Embryonic facial prominence (tissue), 1 donor: ENCODE measurements at regions not wholly inside any gene's neighbourhood (a gene's known extent, or its start where the extent isn't known, plus 50 kb on each side); places are given as distances from the start of the nearest gene placed in this dataset.

ENCODE experiments used
- DNase-seq: peaks from one replicate; pipeline ENCODE4 v3.0.0-alpha.2; 2016; ENCODE audit errors: extremely low spot score

DNA sequence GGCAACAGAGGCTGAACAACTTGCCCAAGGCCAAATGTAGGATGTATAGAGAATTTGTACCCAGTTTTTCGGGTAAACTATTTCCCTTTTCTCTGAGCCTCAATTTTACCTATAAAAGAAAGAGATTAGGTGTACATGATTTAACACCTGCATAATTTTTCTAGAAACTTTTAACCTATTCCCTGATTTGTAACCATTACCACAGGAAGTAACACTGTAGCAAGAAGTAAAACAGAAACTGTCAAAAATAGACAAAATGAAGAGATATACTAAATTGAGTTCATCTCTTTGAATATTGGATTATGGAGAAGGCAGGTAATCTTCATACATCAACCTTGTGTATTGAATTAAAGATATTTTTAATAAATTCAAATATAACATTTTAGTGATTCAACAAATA, 136.2 kb downstream of the ZC3H11B start:
- DNase-seq: no peak

DNA sequence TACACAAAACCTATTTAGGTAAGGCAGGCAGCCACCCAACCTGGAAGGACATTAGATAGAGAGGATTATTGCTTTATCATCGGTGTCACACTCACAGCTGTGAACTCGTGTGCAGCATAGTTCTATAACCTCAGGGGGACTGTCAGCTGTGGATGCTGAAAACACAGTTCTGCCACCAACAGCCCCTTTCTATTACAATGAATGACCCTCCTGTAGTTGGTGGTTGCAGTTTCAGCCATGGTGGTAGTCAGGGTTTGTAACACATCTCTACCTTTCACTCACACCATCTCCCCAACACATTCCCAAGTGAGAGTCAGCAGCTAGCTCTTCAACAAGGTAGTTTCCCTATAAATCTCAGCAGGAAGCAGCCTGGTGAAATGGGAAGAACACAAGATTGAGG, 136.8 kb downstream of the ZC3H11B start:
- no peak for DNase-seq

DNA sequence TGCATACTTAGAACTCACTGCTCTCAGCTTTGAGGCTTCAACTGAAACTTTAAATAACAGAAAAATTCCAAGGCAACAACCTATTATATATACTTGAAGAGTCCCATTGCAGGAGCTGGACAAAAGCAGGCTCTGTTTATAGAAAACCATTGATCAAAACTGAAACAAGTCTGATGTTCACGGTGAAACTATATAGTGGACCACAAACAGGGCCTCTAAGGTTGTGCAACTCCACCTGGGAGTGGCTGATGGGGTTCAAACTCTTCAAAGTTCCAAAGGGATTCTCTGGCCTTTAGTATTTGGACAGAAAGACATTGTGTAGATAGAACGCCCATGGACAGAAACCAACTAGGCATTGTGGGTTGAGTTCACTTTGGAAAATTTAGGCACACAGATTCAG, 140.3 kb downstream of the ZC3H11B start:
- no peak for DNase-seq

DNA sequence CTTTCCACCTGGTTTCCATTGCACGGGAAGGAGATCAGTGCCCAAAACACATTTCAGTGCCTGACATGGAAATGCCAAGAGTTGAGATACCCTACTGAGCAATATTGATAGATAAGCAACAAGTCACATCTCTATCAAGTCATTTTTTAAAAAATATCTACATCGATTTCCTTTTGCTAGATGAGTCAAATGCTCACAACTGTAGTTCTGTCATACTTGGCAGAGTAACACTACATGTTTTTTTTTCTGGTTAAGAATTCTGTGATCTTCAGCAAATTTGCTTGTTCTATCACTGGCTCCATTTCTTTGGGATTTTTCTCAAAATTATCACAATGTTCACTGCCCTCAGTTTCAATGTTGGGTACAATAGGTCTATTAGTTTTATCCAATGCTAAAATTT, 145.4 kb downstream of the ZC3H11B start:
- no peak for DNase-seq

DNA sequence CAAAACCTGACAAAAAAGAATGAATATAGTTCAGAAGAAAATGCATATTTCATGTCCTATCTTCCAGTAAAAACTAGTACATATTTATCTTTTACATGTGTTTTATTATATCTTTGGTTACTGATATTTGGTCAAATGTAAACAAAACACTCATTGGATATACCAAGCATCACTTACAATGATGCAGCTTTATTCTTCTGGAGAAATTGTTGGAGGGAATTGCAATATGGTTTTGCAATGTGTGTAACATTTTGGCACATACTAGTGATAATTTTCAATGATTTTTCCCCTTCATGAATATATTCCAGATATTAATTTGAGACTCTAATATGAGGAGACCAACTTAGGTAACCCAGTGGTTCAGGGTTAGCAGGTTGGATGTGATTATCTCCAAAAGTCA, 146.1 kb downstream of the ZC3H11B start:
- no peak for DNase-seq

DNA sequence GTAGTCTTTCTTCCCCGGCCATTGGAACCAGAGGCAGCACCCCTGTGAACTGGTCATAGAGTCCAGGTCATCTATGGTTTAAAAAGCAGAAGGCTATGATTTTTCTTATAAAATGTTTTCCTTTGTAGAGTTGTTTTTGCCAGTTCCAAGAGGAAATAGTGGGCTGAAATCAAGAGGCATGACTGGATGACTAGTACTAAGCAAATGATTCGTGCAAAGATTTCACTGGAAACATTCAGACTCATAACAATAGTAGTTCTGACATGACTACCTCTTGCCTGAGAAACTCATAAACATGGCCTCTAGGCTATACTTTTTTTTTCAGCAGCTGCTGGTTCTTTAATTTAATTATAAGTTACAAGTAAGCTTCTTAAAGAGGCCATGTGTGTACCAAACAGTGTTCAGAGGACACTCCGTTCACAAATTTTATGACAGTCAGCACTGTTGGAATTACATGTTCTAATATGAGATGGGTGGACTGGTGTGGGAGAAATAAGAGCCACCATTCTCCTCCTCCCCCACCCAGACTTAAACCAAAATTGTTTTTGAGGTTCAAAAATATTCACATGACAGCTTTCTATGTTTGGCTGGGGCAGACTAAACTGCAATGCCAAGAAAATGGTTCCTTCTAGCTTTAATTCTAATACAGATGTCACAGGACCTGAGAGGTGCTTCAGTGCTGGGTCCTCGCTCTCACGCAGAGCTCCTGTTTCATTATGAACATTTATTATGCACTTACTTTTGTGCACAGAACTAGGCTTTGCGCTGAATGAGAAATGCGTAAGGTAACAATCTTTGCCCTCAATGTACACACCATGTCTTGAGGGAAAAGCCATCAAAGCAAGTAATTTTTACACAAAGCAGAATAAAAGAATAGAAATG, 147.5 kb downstream of the ZC3H11B start:
- no peak for DNase-seq

DNA sequence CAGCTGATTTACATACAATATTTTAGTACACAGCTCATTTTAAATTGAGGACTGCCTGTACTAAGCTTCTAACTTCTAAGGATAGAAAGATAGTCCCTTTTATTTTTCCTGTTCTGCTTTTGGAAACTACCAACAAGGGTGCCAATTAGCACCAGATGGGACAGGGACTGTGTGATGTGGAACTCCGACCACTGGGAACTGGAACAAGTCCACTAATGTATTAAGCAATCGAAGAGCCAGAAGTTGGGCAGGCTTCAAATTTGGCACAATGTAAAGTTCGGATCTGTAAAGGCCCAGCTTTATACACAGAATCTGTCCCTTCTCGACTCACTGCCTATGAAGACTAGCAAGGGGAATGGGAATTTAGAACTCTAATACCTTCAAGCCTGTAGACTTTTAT, 149.3 kb downstream of the ZC3H11B start:
- DNase-seq: no peak

DNA sequence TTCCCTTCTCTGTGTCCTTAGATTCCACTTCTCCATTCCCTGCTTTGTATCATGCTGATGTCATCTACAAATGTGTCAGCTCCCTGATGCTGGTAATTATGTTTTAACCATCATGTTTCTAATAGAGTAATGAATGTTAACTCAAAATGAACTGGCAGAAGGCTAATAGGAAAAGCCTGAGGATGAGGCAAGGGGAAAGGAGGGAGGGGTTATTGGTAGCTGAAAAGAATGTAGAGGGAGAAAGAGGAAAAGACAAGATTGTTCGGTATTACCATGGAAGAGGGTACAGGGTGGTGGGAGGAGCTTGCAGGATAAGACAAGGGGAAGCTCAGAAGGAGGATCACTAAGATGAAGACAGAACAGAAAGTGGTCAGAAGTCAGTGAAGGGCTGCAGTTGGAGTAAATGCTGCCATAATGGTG, 150.9 kb downstream of the ZC3H11B start:
- DNase-seq: no peak

DNA sequence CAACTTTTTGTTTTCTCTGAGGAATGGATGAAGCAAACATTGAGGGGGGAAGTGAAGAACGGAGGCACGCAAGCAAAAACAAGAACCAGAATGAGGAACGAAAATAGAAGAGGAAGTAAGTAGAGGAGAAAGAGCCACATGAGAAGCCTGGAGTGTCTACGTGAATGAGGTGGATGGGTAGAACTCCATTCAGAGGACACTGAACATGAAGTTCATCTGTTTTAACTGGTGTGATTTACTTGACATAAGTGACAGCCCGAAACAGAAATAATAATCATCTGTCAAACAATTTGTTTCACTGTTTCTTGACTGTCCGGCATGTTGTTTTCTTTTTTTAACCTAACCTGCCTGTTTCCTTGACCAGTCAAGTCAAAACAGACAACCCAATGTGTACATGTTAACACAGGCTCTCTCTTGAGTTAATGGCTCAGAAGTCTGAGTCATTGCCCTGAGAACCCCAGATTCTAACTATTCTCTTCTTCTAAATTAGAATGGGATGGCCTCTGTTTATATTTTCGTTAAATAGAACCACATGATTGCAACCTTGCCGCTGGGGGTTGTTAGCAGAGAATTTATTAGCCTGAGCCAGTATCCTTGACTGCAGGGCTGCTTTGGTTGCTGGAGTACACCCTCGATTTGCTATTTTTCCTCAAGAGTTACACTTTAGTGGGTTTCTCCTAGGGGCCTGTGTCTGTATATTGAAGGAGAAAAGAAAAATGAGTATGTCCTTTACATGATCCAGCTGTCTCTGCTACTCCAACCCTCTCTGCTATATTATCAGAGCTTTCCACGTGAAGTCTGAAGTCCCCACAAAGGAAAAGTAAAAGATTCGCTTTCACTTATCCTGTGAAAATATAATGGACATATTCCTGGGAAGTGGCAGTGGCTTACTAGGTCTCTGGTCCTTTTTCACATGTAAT, 151.7 kb downstream of the ZC3H11B start:
- peak; percentile 22 for DNase-seq

DNA sequence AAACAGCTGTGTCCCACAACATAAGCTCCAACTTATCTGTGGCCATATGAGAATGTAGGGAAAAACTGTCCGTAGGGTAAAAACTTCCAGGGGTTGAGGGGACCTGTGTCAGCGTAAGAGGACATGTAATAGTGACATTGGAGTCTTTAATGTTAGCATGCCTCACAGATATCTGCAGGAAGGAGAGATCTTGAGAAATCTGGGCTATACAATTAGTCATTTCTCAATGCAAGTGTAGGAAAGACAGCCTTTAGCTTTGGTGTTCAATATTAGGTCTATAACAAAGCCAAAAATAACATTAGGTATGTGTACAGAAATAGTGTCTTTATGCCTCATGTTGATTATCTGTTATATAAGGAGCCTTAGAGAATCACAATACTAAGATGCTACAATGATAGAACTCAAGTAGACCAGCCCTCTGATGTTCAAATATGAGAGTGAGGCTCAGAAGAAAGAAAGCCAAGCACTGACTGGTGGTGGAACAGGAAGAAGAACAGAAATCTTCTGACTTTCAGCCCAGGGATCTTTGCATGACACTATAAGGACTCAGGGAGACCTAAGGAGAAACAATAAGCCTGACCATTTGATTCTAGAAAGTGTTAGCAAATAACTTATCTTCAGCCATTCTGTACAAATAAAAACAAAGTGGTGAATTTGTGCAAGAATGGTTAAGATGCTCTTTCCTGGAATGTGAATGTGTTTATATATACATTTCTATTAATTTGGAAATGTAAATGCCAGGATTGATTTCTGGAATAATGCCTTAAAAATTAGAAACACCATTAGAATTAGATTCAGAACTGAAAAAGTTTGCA, 152.6 kb downstream of the ZC3H11B start:
- no peak for DNase-seq

DNA sequence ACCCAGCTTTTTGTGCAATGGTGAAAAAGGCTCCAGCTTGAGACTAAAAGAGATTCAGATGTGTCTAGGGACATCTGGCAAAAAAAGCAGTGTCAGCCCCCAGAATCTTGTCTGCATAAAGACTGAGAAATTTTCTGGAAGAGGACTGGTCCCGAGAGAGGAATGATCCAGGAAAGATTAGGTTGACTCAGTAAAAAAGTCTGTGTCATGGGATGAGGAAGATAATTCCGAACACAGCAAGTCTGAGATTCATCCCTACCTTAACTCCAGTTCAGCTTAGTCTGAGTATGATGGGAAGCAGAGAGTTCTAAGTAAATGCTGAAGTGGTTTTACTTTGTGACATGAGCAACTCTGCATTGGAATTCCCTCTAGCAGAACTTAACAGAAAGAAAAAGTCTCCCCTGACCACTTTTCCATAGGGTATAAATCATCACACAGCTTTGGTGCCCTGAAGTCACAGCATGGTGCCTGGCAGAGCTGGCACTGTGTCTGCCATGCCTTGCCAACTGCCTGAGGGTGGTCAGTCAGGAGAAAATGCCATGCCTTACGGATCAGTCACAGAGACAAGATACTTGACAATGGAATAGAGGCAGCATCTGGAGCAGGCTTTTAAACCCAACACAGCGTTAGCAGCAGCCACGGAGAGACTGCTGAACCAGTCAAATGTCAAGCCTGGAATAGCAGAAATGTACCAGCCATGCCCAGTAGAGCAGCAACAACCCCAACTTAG, 153.4 kb downstream of the ZC3H11B start:
- no peak for DNase-seq

DNA sequence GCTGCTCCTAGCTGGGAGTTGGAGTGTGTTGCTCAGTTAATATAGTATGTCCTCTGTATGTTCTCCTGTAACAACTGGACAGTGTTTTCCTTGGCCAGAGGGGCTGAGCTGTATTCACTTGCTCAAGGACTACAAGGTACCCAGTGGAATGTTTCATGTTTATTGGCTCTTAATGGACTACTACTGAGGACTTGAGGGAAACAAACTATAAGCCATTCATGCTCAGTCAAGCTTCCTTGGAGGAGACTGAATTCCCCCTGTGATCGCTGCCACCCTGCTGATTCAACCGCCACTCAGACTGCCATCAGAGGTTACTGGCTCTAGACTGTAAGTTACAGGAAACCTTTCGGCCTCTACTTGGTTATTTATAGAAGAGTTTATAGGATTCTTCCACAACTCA, 166.6 kb downstream of the ZC3H11B start:
- no peak for DNase-seq

DNA sequence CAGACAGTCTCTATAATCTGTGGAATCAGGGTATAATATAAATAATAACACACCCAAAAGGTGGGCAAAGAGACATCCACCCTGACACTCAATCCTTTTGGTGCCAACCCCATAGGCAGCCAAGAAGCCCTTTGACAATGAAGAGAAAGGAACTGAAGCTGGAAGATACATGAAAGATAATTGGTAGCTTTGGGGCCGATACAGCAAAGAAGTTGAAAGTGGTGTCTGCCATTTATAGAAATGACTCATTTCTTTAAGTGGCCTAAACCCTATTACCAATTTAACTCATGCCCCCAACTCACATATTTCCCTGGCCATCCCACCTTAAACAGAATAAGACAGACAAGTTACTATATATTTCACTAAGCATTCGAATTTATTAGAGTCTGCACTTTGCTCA, 167.0 kb downstream of the ZC3H11B start:
- no peak for DNase-seq

DNA sequence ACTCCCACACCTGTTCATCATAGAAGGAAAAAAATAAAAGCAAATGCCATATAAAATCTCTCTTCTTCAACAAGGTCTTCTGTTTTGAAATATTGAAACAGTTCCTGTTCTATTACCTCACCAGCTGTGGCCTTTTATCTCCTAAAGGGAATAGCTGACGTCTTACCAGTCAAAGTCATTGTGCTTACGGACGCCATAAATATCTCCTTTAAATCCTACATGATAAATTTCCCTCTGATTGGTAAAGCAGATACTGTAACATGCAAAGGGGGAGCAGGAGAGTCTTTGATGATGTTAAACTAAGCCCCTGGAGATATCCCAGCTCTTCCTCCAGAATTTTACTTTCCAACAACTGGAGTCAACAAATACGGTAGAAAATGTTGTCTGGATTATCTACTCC, 168.4 kb downstream of the ZC3H11B start:
- DNase-seq: no peak

DNA sequence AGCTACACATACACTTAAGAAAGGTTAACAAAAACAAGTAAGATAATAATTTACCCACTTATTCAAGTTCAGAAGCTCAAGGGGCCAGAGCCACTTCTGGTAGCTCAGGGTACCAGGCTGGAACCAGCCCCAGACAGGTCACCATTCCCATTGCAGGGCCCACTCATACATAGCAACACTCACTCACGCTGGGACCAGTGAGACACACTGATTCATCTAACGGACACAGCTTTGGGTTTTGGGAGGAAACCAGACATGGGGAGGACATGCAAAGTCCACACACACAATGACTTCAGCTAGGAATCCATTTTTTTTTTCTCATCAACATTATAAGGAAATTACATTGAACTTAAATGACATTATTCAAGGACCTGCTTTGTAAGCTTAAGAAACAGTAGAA, 169.1 kb downstream of the ZC3H11B start:
- no peak for DNase-seq

DNA sequence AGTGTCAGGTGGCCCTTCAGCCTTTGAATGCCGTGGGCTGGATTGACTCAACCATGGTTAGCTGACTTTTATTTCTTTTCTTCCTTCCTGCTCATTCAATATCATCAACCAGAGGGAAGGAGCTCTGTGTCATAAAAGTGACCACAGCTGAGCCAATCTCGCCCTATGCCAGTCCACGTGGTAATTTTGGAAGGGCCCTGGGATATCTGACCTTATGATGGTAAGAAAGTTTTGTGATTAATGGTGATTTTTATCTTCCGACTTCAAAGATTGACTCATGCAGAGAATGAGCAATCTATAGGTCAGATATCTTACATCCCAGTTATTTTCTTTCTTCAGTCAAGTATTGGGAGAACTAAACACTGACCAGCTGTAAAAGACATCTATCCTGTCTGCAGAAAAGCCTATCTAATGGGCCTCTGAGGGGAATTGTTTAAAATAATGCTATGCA, 170.3 kb downstream of the ZC3H11B start:
- no peak for DNase-seq

DNA sequence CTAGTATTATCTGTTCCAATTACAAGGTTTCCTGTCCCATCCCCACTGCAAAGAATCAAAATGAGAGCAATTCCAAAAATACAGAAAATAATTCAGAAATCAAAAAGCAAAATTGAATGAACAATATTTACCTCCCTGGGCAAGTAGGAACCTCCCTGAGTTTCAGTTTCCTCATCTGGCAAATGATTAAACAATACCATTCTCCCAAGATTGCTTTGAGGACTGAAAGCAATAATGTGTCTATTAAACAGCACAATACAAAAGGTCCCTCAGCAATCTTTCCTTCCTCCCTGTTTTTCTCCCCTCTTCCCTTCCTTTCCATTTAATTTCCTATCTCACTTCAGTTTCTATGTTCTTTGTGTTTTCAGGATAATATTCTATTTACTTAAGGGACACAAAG, 171.0 kb downstream of the ZC3H11B start:
- DNase-seq: no peak

DNA sequence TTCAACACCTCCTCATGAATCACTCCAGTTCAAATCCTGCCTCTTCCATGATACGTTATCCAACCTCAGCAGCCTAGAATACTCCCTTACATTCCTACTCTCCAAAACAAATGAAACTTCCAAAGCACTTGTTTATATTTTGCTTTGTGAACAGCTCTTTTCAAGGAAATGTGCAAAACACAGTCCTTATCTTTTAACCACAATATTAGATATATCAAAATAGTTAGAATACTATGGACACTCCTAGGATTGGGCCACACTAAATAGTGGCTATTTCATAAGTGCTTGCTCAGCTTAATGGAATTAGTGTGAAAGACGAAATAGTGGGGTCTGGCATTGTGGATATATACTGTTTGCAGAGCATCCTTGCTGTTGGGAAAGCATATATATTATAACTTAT, 173.5 kb downstream of the ZC3H11B start:
- DNase-seq: no peak

DNA sequence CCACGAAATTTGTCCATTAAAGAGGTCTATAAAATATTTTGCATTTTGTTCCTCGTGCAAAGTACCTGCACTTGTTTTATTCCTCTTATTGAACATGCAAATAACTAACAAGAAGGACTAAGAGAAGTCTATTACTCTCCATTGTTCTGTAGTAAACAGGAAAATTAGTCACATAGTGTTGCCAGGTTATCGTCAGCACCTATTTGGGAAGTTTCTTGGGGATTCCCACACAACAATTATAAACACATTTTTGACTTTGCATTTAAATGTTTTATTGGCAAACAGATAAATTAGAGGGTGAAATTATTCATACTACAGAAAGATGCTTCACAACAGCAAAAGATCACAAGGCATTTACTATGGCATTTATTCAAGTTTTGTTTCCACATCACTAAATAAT, 174.5 kb downstream of the ZC3H11B start:
- no peak for DNase-seq

DNA sequence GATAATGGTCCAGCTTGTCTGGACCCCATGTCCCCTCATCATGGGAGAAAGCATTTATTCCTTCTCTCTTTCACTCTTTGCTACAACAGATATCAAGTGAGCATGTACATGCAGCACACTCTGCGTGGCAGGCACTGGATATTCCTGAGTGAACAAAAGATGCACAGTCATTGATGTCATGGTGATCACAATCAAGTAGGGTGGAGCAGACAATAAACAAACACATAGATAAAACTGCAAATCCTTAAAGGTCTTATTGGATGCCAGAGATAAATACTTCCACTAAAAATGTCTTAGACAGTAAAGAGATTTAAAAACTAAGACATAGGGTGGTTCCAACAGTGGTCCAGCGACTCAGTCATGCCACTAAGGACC, 178.0 kb downstream of the ZC3H11B start:
- no peak for DNase-seq

DNA sequence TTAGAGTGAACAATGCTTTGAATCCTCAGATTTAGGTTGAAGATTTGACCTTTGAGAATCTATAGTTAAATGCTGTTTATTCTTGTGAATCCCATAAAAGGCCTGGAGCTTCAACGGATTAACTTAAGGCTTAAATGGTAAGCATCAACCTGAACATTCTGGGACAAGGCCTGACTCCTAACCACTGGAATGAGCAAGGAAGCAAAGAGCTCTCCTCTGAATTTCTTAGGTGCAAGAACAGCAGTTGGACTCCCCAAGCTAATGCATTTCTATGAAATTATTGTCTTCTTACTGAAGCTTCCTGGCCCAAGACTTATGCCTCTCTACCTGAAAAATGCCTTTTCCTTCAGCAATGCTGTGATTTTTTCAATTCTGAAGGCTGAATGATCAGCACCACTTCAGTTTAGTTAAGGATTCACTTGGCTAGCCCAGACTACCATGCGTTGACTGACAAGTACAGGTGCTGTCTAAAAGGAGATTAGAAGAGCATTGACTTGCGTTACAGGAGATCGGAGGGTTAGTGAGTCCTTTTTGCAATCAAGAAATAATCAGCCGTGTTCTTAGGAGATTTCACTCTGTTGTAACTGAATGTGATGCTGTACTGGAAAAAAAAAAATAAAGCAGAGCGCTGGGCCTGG, 178.5 kb downstream of the ZC3H11B start:
- no peak for DNase-seq
